ENCODE measurements at regions not wholly inside any gene's neighbourhood (a gene's known extent, or its start where the extent isn't known, plus 50 kb on each side); places are given as distances from the start of the nearest gene placed in this dataset.

DNA sequence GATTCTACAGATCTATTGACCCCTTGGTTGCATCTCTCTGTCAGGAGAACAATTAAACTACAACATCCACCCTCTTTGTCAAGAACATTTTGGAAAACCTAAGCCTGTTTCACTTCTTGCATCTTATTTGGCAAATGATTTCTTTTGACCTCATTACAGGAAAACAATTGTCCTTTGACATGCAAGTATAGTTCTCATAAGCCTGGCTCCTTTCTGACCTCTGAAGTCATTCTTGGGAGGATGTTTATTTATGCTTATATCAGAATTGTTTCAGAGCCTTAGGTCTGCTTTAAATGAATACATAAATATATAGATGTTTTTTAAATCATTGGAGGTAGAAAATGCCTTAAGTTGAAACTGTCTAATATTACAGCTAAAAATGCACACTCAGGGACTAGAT is 361.3 kb upstream of the PTGER4 start:
- no peak for DNase-seq
- no peaks in the 10 kb centered on the region for H3K36me3 ChIP-seq (ENCODE audit: low read depth, missing control alignments)
- no peak overlapping the region for H3K27ac ChIP-seq
- no peaks in the 10 kb centered on the region for H3K27me3 ChIP-seq
- no peaks in the 10 kb centered on the region for H3K4me1 ChIP-seq
- H3K4me3 ChIP-seq = no peak overlapping the region
- intact Hi-C loops (cut with DNase I; ENCODE audit: low total_unique reads) = no loop called here
- H3K9me3 ChIP-seq = no peaks in the 10 kb centered on the region
- no peak for TF ChIP-seq POLR2A (IDR thresholded peaks at IDR 0.05)
- TF ChIP-seq, protein P1, sequence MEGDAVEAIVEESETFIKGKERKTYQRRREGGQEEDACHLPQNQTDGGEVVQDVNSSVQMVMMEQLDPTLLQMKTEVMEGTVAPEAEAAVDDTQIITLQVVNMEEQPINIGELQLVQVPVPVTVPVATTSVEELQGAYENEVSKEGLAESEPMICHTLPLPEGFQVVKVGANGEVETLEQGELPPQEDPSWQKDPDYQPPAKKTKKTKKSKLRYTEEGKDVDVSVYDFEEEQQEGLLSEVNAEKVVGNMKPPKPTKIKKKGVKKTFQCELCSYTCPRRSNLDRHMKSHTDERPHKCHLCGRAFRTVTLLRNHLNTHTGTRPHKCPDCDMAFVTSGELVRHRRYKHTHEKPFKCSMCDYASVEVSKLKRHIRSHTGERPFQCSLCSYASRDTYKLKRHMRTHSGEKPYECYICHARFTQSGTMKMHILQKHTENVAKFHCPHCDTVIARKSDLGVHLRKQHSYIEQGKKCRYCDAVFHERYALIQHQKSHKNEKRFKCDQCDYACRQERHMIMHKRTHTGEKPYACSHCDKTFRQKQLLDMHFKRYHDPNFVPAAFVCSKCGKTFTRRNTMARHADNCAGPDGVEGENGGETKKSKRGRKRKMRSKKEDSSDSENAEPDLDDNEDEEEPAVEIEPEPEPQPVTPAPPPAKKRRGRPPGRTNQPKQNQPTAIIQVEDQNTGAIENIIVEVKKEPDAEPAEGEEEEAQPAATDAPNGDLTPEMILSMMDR (IDR thresholded peaks at IDR 0.05) = no peak

DNA sequence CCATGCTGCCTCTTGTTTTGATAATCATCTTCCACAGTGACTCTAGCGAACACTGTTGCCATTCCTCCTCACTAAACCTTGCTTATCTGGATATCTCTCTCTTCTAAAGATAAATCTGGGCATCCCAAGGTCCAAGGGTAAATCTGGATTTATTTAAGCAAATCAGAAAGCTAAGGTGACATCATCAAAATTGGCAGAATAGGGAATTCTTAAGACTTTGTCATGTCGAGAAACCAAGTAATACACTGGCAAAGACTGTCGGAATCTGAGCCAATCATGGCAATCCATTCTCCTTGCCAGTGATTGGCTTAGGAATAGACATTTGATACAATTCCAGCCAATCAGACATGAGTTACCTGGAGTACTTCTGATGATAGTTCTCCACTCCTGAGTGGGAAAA is 362.7 kb upstream of the PTGER4 start:
- intact Hi-C loops (cut with DNase I; ENCODE audit: low total_unique reads) = no loop called here
- Histone ChIP-seq H3K4me3 (no peak overlapping the region), H3K27me3 (no peaks in the 10 kb centered on the region), H3K4me1 (no peaks in the 10 kb centered on the region), H3K27ac (no peak overlapping the region), H3K36me3 (ENCODE audit: low read depth, missing control alignments) (no peaks in the 10 kb centered on the region), H3K9me3 (no peaks in the 10 kb centered on the region)
- no peak for TF ChIP-seq POLR2A (IDR thresholded peaks at IDR 0.05)
- TF ChIP-seq, protein P1 (IDR thresholded peaks at IDR 0.05) = no peak
- no peak for DNase-seq
- 59 to 71% methylated on average over 3 of the region's 3 CpGs for WGBS, 2 donors

DNA sequence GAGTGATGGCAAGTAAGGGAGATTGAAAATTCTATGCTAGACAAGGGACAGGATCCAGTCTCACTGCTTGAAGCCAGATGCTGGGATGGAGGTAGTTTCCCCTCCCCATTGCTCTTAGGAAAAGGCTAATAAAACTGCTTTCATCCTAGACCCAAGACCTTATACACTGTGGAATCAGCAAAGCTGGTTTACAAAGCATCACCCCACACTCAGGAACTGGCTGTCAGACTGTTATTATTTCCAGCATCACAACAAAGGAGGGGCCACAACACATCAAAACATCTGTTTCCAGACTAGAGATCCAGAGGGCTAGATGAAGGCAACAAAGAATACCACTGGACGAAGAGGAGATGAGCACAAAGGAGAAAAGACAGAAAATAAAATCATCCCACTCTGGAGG is 364.6 kb upstream of the PTGER4 start:
- Histone ChIP-seq H3K27me3 (no peaks in the 10 kb centered on the region), H3K4me1 (no peaks in the 10 kb centered on the region), H3K4me3 (no peak overlapping the region), H3K36me3 (ENCODE audit: low read depth, missing control alignments) (no peaks in the 10 kb centered on the region), H3K9me3 (no peaks in the 10 kb centered on the region), H3K27ac (no peak overlapping the region)
- 61 to 83% methylated on average over 1 of the region's 1 CpG for WGBS, 2 donors
- no peak for TF ChIP-seq POLR2A (IDR thresholded peaks at IDR 0.05)
- TF ChIP-seq, protein P1 (IDR thresholded peaks at IDR 0.05) = no peak
- intact Hi-C loops (cut with DNase I; ENCODE audit: low total_unique reads) = no loop called here
- DNase-seq = no peak

DNA sequence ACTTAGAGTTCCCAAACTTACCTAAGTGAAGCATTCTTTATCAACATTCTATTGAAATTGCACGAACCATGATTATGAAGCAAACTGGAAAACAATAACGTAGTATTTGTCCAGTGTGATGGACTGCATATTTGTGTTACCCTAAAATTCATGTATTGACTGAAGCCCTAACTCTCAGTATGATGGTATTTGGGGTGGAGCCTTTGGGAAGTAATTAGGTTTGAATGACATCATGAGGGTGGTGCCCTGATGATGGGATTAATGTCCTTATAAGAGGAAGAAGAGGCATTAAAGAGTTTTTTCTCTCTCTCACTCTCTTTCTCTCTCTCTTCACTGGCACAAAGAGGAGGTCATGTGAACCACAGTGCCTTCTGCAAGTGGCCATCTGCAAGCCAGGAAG is 365.4 kb upstream of the PTGER4 start:
- no peak overlapping the region for H3K4me3 ChIP-seq
- WGBS, 2 donors = 88 to 95% methylated on average over 2 of the region's 2 CpGs
- intact Hi-C loops (cut with DNase I; ENCODE audit: low total_unique reads) = no loop called here
- H3K9me3 ChIP-seq = no peaks in the 10 kb centered on the region
- H3K27ac ChIP-seq = no peak overlapping the region
- no peaks in the 10 kb centered on the region for H3K27me3 ChIP-seq
- no peaks in the 10 kb centered on the region for H3K36me3 ChIP-seq (ENCODE audit: low read depth, missing control alignments)
- no peak for TF ChIP-seq POLR2A (IDR thresholded peaks at IDR 0.05)
- TF ChIP-seq, protein P1 (IDR thresholded peaks at IDR 0.05) = no peak
- no peaks in the 10 kb centered on the region for H3K4me1 ChIP-seq
- DNase-seq = no peak

DNA sequence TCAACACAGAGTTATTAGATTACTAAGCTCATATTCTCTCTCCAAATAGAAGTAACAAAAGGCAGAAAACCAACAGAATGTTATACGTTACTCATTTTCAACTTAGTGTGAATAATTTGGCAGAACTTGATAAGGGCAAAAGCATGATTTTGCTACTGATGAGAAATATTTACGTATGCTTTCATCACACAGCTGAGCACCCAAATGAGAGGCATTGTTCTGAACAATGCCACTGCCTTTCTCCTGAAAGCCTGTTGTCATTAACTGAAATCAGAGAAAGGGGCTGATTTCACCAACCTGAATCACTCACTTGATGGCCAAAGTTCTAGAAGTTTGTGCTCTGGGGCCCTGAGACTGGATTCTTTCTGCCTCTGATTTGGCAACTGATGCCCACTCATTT is 367.5 kb upstream of the PTGER4 start:
- Histone ChIP-seq H3K27ac (no peak overlapping the region), H3K27me3 (no peaks in the 10 kb centered on the region), H3K4me1 (no peaks in the 10 kb centered on the region), H3K4me3 (no peak overlapping the region), H3K36me3 (ENCODE audit: low read depth, missing control alignments) (no peaks in the 10 kb centered on the region), H3K9me3 (no peaks in the 10 kb centered on the region)
- no peak for DNase-seq
- intact Hi-C loops (cut with DNase I; ENCODE audit: low total_unique reads) = no loop called here
- TF ChIP-seq POLR2A (IDR thresholded peaks at IDR 0.05) = no peak
- TF ChIP-seq, protein P1 (IDR thresholded peaks at IDR 0.05) = no peak
- WGBS, 2 donors = 38 to 65% methylated on average over 2 of the region's 2 CpGs

Data from testis (tissue), 2 donors.